RWPE2 (cell line): ENCODE measurements at regions not wholly inside any gene's neighbourhood (a gene's known extent, or its start where the extent isn't known, plus 50 kb on each side); places are given as distances from the start of the nearest gene placed in this dataset.
"Not testable (repeated sequence)": the region's sequence is repeated elsewhere in the genome, so short reads cannot be mapped to it uniquely, and the experiment has no call there.

Source experiments
- ATAC-seq: fragments of 200-7000 bp; cut with Tn5 transposase; 3 replicates; pipeline ENCODE4 v1.9.1; 2021; ENCODE audit warnings: low read depth
- DNase-seq: peaks from one replicate; pipeline ENCODE4 v3.0.0-alpha.2; 2020; ENCODE audit warnings: low spot score
- H3K27ac ChIP-seq: fragments of 450-650 bp; 2 replicates; pipeline ENCODE4 v1.5.1; 2017; ENCODE audit warnings: mild to moderate bottlenecking; ENCODE audit not compliant: poor library complexity, severe bottlenecking
- H3K27me3 ChIP-seq: fragments of 250-450 bp; sonication (Bioruptor Pico); 2 replicates; pipeline ENCODE4 v1.5.1; 2021; ENCODE audit warnings: mild to moderate bottlenecking, moderate library complexity; ENCODE audit not compliant: insufficient read depth, poor library complexity, severe bottlenecking
- H3K36me3 ChIP-seq: fragments of 250-450 bp; sonication (Bioruptor Pico); 2 replicates; pipeline ENCODE4 v1.5.1; 2020; ENCODE audit warnings: low read depth, mild to moderate bottlenecking, moderate library complexity
- H3K4me1 ChIP-seq: fragments of 250-450 bp; sonication (Bioruptor Pico); 2 replicates; pipeline ENCODE4 v1.5.1; 2021; ENCODE audit warnings: mild to moderate bottlenecking, moderate library complexity; ENCODE audit not compliant: insufficient read depth, poor library complexity, severe bottlenecking
- H3K4me3 ChIP-seq: fragments of 250-450 bp; sonication (Bioruptor Pico); 2 replicates; pipeline ENCODE4 v1.5.1; 2021; ENCODE audit warnings: mild to moderate bottlenecking, moderate library complexity; ENCODE audit not compliant: severe bottlenecking
- H3K9me3 ChIP-seq: fragments of 250-450 bp; sonication (Bioruptor Pico); 2 replicates; pipeline ENCODE4 v1.5.1; 2021; ENCODE audit warnings: mild to moderate bottlenecking, moderate library complexity; ENCODE audit not compliant: severe bottlenecking
- CTCF ChIP-seq: fragments of 450-650 bp; IDR thresholded peaks from one replicate; pipeline ENCODE4 v1.5.1; 2017; ENCODE audit warnings: mild to moderate bottlenecking, moderate library complexity; ENCODE audit not compliant: poor library complexity, severe bottlenecking

DNA sequence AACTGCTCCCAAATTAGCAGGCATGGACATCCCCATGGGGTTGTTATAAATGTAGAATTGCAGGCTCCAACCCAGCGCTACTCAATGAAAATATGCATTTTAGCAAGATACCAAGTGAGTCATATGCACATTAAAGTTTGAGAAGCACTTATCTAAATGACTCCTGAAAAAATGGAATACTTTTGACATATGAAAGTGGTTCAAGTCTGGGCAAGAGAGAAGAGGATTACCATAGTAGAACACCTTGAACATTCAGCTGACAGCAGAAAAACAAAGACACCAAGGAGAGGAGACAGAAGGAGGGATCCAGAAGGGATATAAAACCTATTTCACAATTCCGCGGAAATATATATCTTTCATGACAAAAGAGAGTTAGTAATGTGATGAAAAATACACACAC is 63.2 kb upstream of the CT83 start:
- no peaks in the 10 kb centered on the region for H3K27me3 ChIP-seq
- no peak for TF ChIP-seq CTCF
- H3K36me3 ChIP-seq, result no peaks in the 10 kb centered on the region
- peak; percentile 65 for ATAC-seq
- H3K27ac ChIP-seq, result peak overlapping the region; percentile 43
- H3K4me1 ChIP-seq, result peaks cover 12% of the 10 kb centered on the region
- no peak overlapping the region for H3K4me3 ChIP-seq
- DNase-seq, result no peak
- no peaks in the 10 kb centered on the region for H3K9me3 ChIP-seq

- not testable (repeated sequence) for H3K4me1 ChIP-seq, H3K27me3 ChIP-seq, DNase-seq, H3K9me3 ChIP-seq, H3K36me3 ChIP-seq
- ATAC-seq, result peak; percentile 67
- Histone ChIP-seq H3K4me3 (peak overlapping the region; percentile 21), H3K27ac (peak overlapping the region; percentile 48)
Observed at GRCh38 chrX:116520280-116520679, 57.5 kb upstream of the CT83 start.
